ENCODE measurements at regions not wholly inside any gene's neighbourhood (a gene's known extent, or its start where the extent isn't known, plus 50 kb on each side); places are given as distances from the start of the nearest gene placed in this dataset.

GRCh38 chr21:43347461-43348169 is 79.3 kb downstream of the SIK1 start:
- Histone ChIP-seq H3K27me3 (peaks cover 9% of the 10 kb centered on the region), H3K4me1 (ENCODE audit: control insufficient read depth in 1 of 2, insufficient read depth in 1 of 2, low read depth in 1 of 2, low read length in 1 of 2) (peaks cover 0 to 9% of the 10 kb centered on the region in 2 experiments), H3K4me3 (ENCODE audit: low read depth in 1 of 2, low read length in 1 of 2) (no peak overlapping the region), H3K27ac (no peak overlapping the region), H3K36me3 (no peaks in the 10 kb centered on the region), H3K9me3 (no peaks in the 10 kb centered on the region)
- TF ChIP-seq, protein P1, sequence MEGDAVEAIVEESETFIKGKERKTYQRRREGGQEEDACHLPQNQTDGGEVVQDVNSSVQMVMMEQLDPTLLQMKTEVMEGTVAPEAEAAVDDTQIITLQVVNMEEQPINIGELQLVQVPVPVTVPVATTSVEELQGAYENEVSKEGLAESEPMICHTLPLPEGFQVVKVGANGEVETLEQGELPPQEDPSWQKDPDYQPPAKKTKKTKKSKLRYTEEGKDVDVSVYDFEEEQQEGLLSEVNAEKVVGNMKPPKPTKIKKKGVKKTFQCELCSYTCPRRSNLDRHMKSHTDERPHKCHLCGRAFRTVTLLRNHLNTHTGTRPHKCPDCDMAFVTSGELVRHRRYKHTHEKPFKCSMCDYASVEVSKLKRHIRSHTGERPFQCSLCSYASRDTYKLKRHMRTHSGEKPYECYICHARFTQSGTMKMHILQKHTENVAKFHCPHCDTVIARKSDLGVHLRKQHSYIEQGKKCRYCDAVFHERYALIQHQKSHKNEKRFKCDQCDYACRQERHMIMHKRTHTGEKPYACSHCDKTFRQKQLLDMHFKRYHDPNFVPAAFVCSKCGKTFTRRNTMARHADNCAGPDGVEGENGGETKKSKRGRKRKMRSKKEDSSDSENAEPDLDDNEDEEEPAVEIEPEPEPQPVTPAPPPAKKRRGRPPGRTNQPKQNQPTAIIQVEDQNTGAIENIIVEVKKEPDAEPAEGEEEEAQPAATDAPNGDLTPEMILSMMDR (IDR thresholded peaks at IDR 0.05), result no peak

GRCh38 chr21:43346551-43346950 is 80.4 kb downstream of the SIK1 start:
- peak overlapping the region; percentile 20 for H3K27ac ChIP-seq
- H3K36me3 ChIP-seq, result no peaks in the 10 kb centered on the region
- peaks cover 9% of the 10 kb centered on the region for H3K27me3 ChIP-seq
- TF ChIP-seq, protein P1 (IDR thresholded peaks at IDR 0.05), result no peak
- H3K4me1 ChIP-seq (ENCODE audit: control insufficient read depth in 1 of 2, insufficient read depth in 1 of 2, low read depth in 1 of 2, low read length in 1 of 2), result peaks cover 0 to 9% of the 10 kb centered on the region in 2 experiments
- H3K4me3 ChIP-seq (ENCODE audit: low read depth in 1 of 2, low read length in 1 of 2), result no peak overlapping the region
- H3K9me3 ChIP-seq, result no peaks in the 10 kb centered on the region

DNA sequence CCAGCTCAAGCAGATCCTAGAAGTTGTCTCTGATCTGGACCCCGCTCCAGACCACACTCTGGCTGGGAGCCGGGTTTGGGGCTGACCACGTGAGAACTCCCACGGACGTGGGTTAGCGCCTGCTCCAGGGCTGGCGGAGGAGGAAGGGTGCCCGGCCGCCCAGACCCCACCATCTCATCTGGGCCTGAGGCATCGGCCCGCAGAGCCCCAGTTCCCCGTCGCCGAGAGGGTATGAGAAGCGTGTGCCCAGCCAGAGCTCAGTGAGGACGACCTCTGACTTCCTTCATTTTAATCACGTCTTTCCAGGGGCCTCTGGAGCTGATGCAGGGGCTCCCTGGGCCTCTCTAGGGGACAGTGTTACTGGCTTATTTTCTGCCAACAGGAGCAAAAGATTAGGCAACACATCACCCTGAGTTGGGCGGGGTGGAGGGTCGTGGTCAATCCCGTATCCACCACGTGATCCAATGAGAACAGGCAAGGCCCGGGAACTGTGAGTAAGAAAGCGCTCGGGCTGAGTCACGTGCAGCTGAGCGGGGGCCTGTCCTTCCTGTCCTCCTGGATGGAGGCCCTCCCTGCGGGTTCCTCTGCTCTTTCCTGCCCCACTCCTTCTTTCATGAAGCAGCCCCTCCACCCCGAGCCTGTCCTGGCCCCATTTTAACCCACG is 81.1 kb downstream of the SIK1 start:
- Histone ChIP-seq H3K27me3 (peaks cover 9% of the 10 kb centered on the region), H3K36me3 (no peaks in the 10 kb centered on the region), H3K4me1 (ENCODE audit: control insufficient read depth in 1 of 2, insufficient read depth in 1 of 2, low read depth in 1 of 2, low read length in 1 of 2) (peaks cover 0 to 9% of the 10 kb centered on the region in 2 experiments), H3K9me3 (no peaks in the 10 kb centered on the region), H3K4me3 (ENCODE audit: low read depth in 1 of 2, low read length in 1 of 2) (no peak overlapping the region), H3K27ac (peak overlapping the region; percentile 20)
- TF ChIP-seq, protein P1 (IDR thresholded peaks at IDR 0.05), result no peak

GRCh38 chr21:43345046-43345745 is 81.7 kb downstream of the SIK1 start:
- TF ChIP-seq, protein P1 (IDR thresholded peaks at IDR 0.05), result no peak
- H3K9me3 ChIP-seq, result no peaks in the 10 kb centered on the region
- peaks cover 9% of the 10 kb centered on the region for H3K27me3 ChIP-seq
- no peaks in the 10 kb centered on the region for H3K36me3 ChIP-seq
- H3K4me1 ChIP-seq (ENCODE audit: control insufficient read depth in 1 of 2, insufficient read depth in 1 of 2, low read depth in 1 of 2, low read length in 1 of 2), result peaks cover 0 to 9% of the 10 kb centered on the region in 2 experiments
- no peak overlapping the region for H3K4me3 ChIP-seq (ENCODE audit: low read depth in 1 of 2, low read length in 1 of 2)
- no peak overlapping the region for H3K27ac ChIP-seq

- H3K4me1 ChIP-seq (ENCODE audit: control insufficient read depth in 1 of 2, insufficient read depth in 1 of 2, low read depth in 1 of 2, low read length in 1 of 2), result peaks cover 0 to 9% of the 10 kb centered on the region in 2 experiments
- H3K27ac ChIP-seq, result no peak overlapping the region
- H3K4me3 ChIP-seq (ENCODE audit: low read depth in 1 of 2, low read length in 1 of 2), result no peak overlapping the region
- H3K27me3 ChIP-seq, result peaks cover 9% of the 10 kb centered on the region
- TF ChIP-seq, protein P1 (IDR thresholded peaks at IDR 0.05), result no peak
- no peaks in the 10 kb centered on the region for H3K9me3 ChIP-seq
- no peaks in the 10 kb centered on the region for H3K36me3 ChIP-seq
Measured at GRCh38 chr21:43343992-43344886, 82.7 kb downstream of the SIK1 start.

Measured in neutrophil (primary cell).